OCI-LY7 (cell line): ENCODE measurements at regions not wholly inside any gene's neighbourhood (a gene's known extent, or its start where the extent isn't known, plus 50 kb on each side); places are given as distances from the start of the nearest gene placed in this dataset.

ENCODE experiments used
- BruUV-seq: library from RNA; stranded (reverse); fragments of 400-500 nt; replicated peaks from 2 replicates; lab custom pipeline; 2021; lab: Mats Ljungman, UMichigan
- CTCF ChIA-PET: fragments of 300-600 bp; sonication (Branson Sonifier 250); formaldehyde crosslinking; loops from one replicate; lab custom pipeline; 2022; ENCODE audit warnings: antibody characterized with exemption; ENCODE audit not compliant: unreplicated experiment; lab: Charles Lee
- POLR2A ChIA-PET: fragments of 300-600 bp; sonication (Branson Sonifier 250); formaldehyde crosslinking; loops from one replicate; lab custom pipeline; 2022; ENCODE audit warnings: antibody characterized with exemption; lab: Charles Lee
- DNase-seq: peaks from one replicate; pipeline ENCODE4 v3.0.0-alpha.2; 2015; ENCODE audit warnings: low spot score
- H2AFZ ChIP-seq: fragments of 200-600 bp; sonication (generic), shearing (Covaris generic); 2 replicates; pipeline ENCODE4 v1.6.1; 2014; ENCODE audit warnings: mild to moderate bottlenecking, antibody characterized with exemption, low read length, moderate library complexity
- H3K27ac ChIP-seq: fragments of 200-600 bp; sonication (generic); 2 replicates; pipeline ENCODE4 v1.5.1; 2014; ENCODE audit warnings: mixed run types, low read depth, mild to moderate bottlenecking, moderate library complexity, low read length, inconsistent platforms; ENCODE audit not compliant: poor library complexity, severe bottlenecking
- H3K36me3 ChIP-seq: fragments of 200-600 bp; sonication (generic); 2 replicates; pipeline ENCODE4 v1.6.1; 2014; ENCODE audit warnings: mild to moderate bottlenecking, antibody characterized with exemption, low read length, moderate library complexity, mixed read lengths; ENCODE audit not compliant: insufficient read depth
- H3K4me1 ChIP-seq: fragments of 200-600 bp; sonication (generic); 2 replicates; pipeline ENCODE4 v1.5.1; 2014; ENCODE audit warnings: mild to moderate bottlenecking, low read length; ENCODE audit not compliant: insufficient read depth, poor library complexity, severe bottlenecking
- H3K4me2 ChIP-seq: fragments of 200-600 bp; sonication (generic); 2 replicates; pipeline ENCODE4 v1.6.1; 2014; ENCODE audit warnings: mild to moderate bottlenecking, low read length
- H3K4me3 ChIP-seq: fragments of 200-600 bp; sonication (generic); 2 replicates; pipeline ENCODE4 v1.5.1; 2014; ENCODE audit warnings: mild to moderate bottlenecking, low read depth, low read length; ENCODE audit not compliant: poor library complexity, severe bottlenecking
- H3K79me2 ChIP-seq: fragments of 200-600 bp; sonication (generic); 2 replicates; pipeline ENCODE4 v1.6.1; 2016; ENCODE audit warnings: low read depth, mild to moderate bottlenecking, low read length, moderate library complexity, mixed read lengths; ENCODE audit not compliant: insufficient read depth
- H3K9me2 ChIP-seq: fragments of 200-600 bp; sonication (generic); 2 replicates; pipeline ENCODE4 v1.6.1; 2016; ENCODE audit warnings: mild to moderate bottlenecking, low read length, mixed read lengths; ENCODE audit not compliant: insufficient read depth
- H3K9me3 ChIP-seq: fragments of 200-600 bp; sonication (generic); 2 replicates; pipeline ENCODE4 v1.6.1; 2014; ENCODE audit warnings: mild to moderate bottlenecking, mixed run types, low read length, mixed read lengths
- H4K20me1 ChIP-seq: fragments of 200-600 bp; sonication (generic); 2 replicates; pipeline ENCODE4 v1.6.1; 2014; ENCODE audit warnings: mild to moderate bottlenecking, antibody characterized with exemption, low read length, moderate library complexity, mixed read lengths; ENCODE audit not compliant: insufficient read depth
- CTCF ChIP-seq: fragments of 200-600 bp; sonication (generic); conservative IDR thresholded peaks from 2 replicates; pipeline ENCODE4 v1.5.1; 2014; ENCODE audit warnings: mild to moderate bottlenecking, antibody characterized with exemption, low read length, moderate library complexity, mixed read lengths
- EZH2phosphoT487 ChIP-seq: fragments of 200-600 bp; sonication (generic); IDR thresholded peaks from 2 replicates; pipeline ENCODE4 v1.6.1; 2018; ENCODE audit warnings: low read depth, borderline replicate concordance, mild to moderate bottlenecking, mixed run types, antibody characterized with exemption, low read length, moderate library complexity, mixed read lengths
- intact Hi-C: fragments of 100-400 bp; cut with micrococcal nuclease; formaldehyde crosslinking; loops from one replicate; pipeline ENCODE4 v1.10.0; 2022; ENCODE audit not compliant: unreplicated experiment

- no TSS peak for BruUV-seq
- Histone ChIP-seq H3K9me2 (no peaks in the 10 kb centered on the region), H3K4me2 (no peak overlapping the region), H2AFZ (no peak overlapping the region), H3K4me1 (no peaks in the 10 kb centered on the region), H3K4me3 (no peak overlapping the region), H3K27ac (no peak overlapping the region), H3K79me2 (no peaks in the 10 kb centered on the region), H4K20me1 (no peaks in the 10 kb centered on the region), H3K36me3 (no peaks in the 10 kb centered on the region), H3K9me3 (no peaks in the 10 kb centered on the region)
- DNase-seq = no peak
- POLR2A ChIA-PET = no interaction called here
- CTCF ChIA-PET = no interaction called here
- TF ChIP-seq CTCF (no peak), EZH2phosphoT487 (no peak)
- intact Hi-C loops = no loop called here
These were observed 141.0 kb downstream of the BRD1 start for GRCh38 chr22:49686495-49687219.

GRCh38 chr22:49685686-49686085 is 142.0 kb downstream of the BRD1 start:
- Histone ChIP-seq H3K4me3 (no peak overlapping the region), H2AFZ (no peak overlapping the region), H3K9me2 (no peaks in the 10 kb centered on the region), H4K20me1 (no peaks in the 10 kb centered on the region), H3K4me2 (no peak overlapping the region), H3K79me2 (no peaks in the 10 kb centered on the region), H3K4me1 (no peaks in the 10 kb centered on the region), H3K27ac (no peak overlapping the region), H3K9me3 (no peaks in the 10 kb centered on the region), H3K36me3 (no peaks in the 10 kb centered on the region)
- TF ChIP-seq CTCF (no peak), EZH2phosphoT487 (no peak)
- no peak for DNase-seq
- intact Hi-C loops = no loop called here
- CTCF ChIA-PET = no interaction called here
- no TSS peak for BruUV-seq
- POLR2A ChIA-PET = no interaction called here

- Histone ChIP-seq H3K9me3 (no peaks in the 10 kb centered on the region), H3K27ac (no peak overlapping the region), H3K79me2 (no peaks in the 10 kb centered on the region), H3K4me2 (no peak overlapping the region), H3K4me3 (no peak overlapping the region), H3K36me3 (no peaks in the 10 kb centered on the region), H4K20me1 (no peaks in the 10 kb centered on the region), H3K9me2 (no peaks in the 10 kb centered on the region), H3K4me1 (no peaks in the 10 kb centered on the region), H2AFZ (no peak overlapping the region)
- DNase-seq = no peak
- BruUV-seq = no TSS peak
- intact Hi-C loops = no loop called here
- TF ChIP-seq CTCF (no peak), EZH2phosphoT487 (no peak)
- POLR2A ChIA-PET = no interaction called here
- CTCF ChIA-PET = no interaction called here
These were observed 142.6 kb downstream of the BRD1 start for GRCh38 chr22:49685116-49685515.
